GM23338 (cell line): ENCODE measurements at regions not wholly inside any gene's neighbourhood (a gene's known extent, or its start where the extent isn't known, plus 50 kb on each side); places are given as distances from the start of the nearest gene placed in this dataset.

Source experiments
- ATAC-seq: fragments of 200-7000 bp; cut with Tn5 transposase; 3 replicates; pipeline ENCODE4 v1.9.1; 2020
- DNase-seq: peaks from one replicate; pipeline ENCODE4 v3.0.0-alpha.2; 2015; ENCODE audit warnings: low spot score
- H2AFZ ChIP-seq: fragments of 200-600 bp; sonication (generic); 2 replicates; pipeline ENCODE4 v1.8.0; 2016; ENCODE audit warnings: antibody characterized with exemption, mild to moderate bottlenecking, moderate library complexity
- H3F3A ChIP-seq: fragments of 200-600 bp; sonication (generic); replicated peaks from 2 replicates; pipeline ENCODE4 v1.8.0; 2017; ENCODE audit warnings: antibody characterized with exemption, mixed run types, low read depth
- H3K27ac ChIP-seq: fragments of 200-600 bp; sonication (generic); 2 replicates; pipeline ENCODE4 v1.6.1; 2016; ENCODE audit warnings: low read depth
- H3K27me3 ChIP-seq: fragments of 200-600 bp; sonication (generic); 2 replicates; pipeline ENCODE4 v1.8.0; 2016; ENCODE audit warnings: mild to moderate bottlenecking, mixed run types, moderate library complexity; ENCODE audit not compliant: insufficient read depth
- H3K36me3 ChIP-seq: fragments of 200-600 bp; sonication (generic); 2 replicates; pipeline ENCODE4 v1.8.0; 2016; ENCODE audit warnings: mild to moderate bottlenecking; ENCODE audit not compliant: insufficient read depth
- H3K4me1 ChIP-seq: fragments of 200-600 bp; sonication (generic); 2 replicates; pipeline ENCODE4 v1.8.0; 2016; ENCODE audit warnings: mild to moderate bottlenecking, moderate library complexity; ENCODE audit not compliant: insufficient read depth
- H3K4me2 ChIP-seq: fragments of 200-600 bp; sonication (generic); 2 replicates; pipeline ENCODE4 v1.7.1; 2017; ENCODE audit warnings: mixed run types
- H3K4me3 ChIP-seq: fragments of 200-600 bp; sonication (generic); 2 replicates; pipeline ENCODE4 v1.6.1; 2016; ENCODE audit warnings: mixed run types
- H3K79me2 ChIP-seq: fragments of 200-600 bp; sonication (generic); replicated peaks from 2 replicates; pipeline ENCODE4 v1.8.0; 2017; ENCODE audit warnings: mild to moderate bottlenecking; ENCODE audit not compliant: insufficient read depth
- H3K9me2 ChIP-seq: fragments of 200-600 bp; sonication (generic); 2 replicates; pipeline ENCODE4 v1.8.0; 2017; ENCODE audit not compliant: insufficient read depth
- H4K20me1 ChIP-seq: fragments of 200-600 bp; sonication (generic); replicated peaks from 2 replicates; pipeline ENCODE4 v1.8.0; 2017; ENCODE audit warnings: mild to moderate bottlenecking; ENCODE audit not compliant: insufficient read depth
- H3K27ac Mint-ChIP-seq: 2 replicates; pipeline ENCODE4 v1.8.0; 2020; ENCODE audit warnings: inconsistent platforms, mild to moderate bottlenecking, moderate library complexity, mixed read lengths
- H3K27me3 Mint-ChIP-seq: 3 replicates; pipeline ENCODE4 v1.8.0; 2022; ENCODE audit warnings: low read depth, mild to moderate bottlenecking, moderate library complexity, mixed read lengths, inconsistent platforms; ENCODE audit not compliant: insufficient read depth, poor library complexity
- H3K36me3 Mint-ChIP-seq: 3 replicates; pipeline ENCODE4 v1.8.0; 2021; ENCODE audit warnings: low read depth, mild to moderate bottlenecking, inconsistent platforms, moderate library complexity, mixed read lengths
- H3K4me1 Mint-ChIP-seq: 3 replicates; pipeline ENCODE4 v1.8.0; 2020; ENCODE audit warnings: mild to moderate bottlenecking, inconsistent platforms, mixed read lengths
- H3K4me3 Mint-ChIP-seq: 3 replicates; pipeline ENCODE4 v1.8.0; 2021; ENCODE audit warnings: moderate library complexity, mild to moderate bottlenecking, inconsistent platforms, mixed read lengths
- H3K9me3 Mint-ChIP-seq: 3 replicates; pipeline ENCODE4 v1.8.0; 2020; ENCODE audit warnings: moderate library complexity, mild to moderate bottlenecking, inconsistent platforms, mixed read lengths
- CREB1 ChIP-seq: fragments of 250-450 bp; sonication (Bioruptor Pico); IDR thresholded peaks from 2 replicates; pipeline ENCODE4 v1.5.0; 2020; ENCODE audit warnings: low read depth, mild to moderate bottlenecking, moderate library complexity
- CTCF ChIP-seq, 2 experiments: fragments of 200-600 bp in 1 of 2; sonication (generic) in 1 of 2; conservative IDR thresholded peaks; 2 replicates each; pipeline versions ENCODE4 v1.5.1 to v1.6.1; 2016 to 2017; ENCODE audit warnings: antibody characterized with exemption in 2 of 2, low read depth in 2 of 2, mild to moderate bottlenecking in 2 of 2, moderate library complexity in 1 of 2
- ETS1 ChIP-seq: IDR thresholded peaks from 2 replicates; pipeline ENCODE4 v1.6.1; 2016; ENCODE audit warnings: antibody characterized with exemption
- EZH2 ChIP-seq: fragments of 200-600 bp; sonication (generic); IDR thresholded peaks from one replicate; pipeline ENCODE4 v1.8.0; 2017; ENCODE audit warnings: antibody characterized with exemption, mild to moderate bottlenecking, low read depth; ENCODE audit not compliant: unreplicated experiment
- EZH2phosphoT487 ChIP-seq: fragments of 200-600 bp; sonication (generic); IDR thresholded peaks from one replicate; pipeline ENCODE4 v1.8.1; 2018; ENCODE audit warnings: antibody characterized with exemption; ENCODE audit not compliant: unreplicated experiment
- JUNB ChIP-seq: IDR thresholded peaks from one replicate; pipeline ENCODE4 v1.6.1; 2016; ENCODE audit warnings: antibody characterized with exemption; ENCODE audit not compliant: unreplicated experiment
- NANOG ChIP-seq: IDR thresholded peaks from 2 replicates; pipeline ENCODE4 v1.6.1; 2016; ENCODE audit warnings: antibody characterized with exemption, borderline replicate concordance
- POLR2AphosphoS5 ChIP-seq: IDR thresholded peaks from 2 replicates; pipeline ENCODE4 v1.6.1; 2016; ENCODE audit warnings: antibody characterized with exemption, low read depth
- REST ChIP-seq: IDR thresholded peaks from one replicate; pipeline ENCODE4 v1.6.1; 2018; ENCODE audit warnings: antibody characterized with exemption; ENCODE audit not compliant: unreplicated experiment
- STAT1 ChIP-seq: IDR thresholded peaks from one replicate; pipeline ENCODE4 v1.6.1; 2016; ENCODE audit warnings: antibody characterized with exemption; ENCODE audit not compliant: unreplicated experiment
- ZNF114 ChIP-seq: fragments of 250-450 bp; sonication (Bioruptor Pico); IDR thresholded peaks from 2 replicates; pipeline ENCODE4 v1.5.0; 2020; ENCODE audit warnings: mild to moderate bottlenecking, moderate library complexity
- ZNF331 ChIP-seq: fragments of 250-450 bp; sonication (Bioruptor Pico); IDR thresholded peaks from 2 replicates; pipeline ENCODE4 v1.5.0; 2020; ENCODE audit warnings: low read depth, mild to moderate bottlenecking, moderate library complexity
- ZNF462 ChIP-seq: fragments of 250-450 bp; sonication (Bioruptor Pico); IDR thresholded peaks from 2 replicates; pipeline ENCODE4 v1.5.0; 2020; ENCODE audit warnings: mild to moderate bottlenecking, moderate library complexity

GRCh38 chrX:150258463-150259430, 104.4 kb upstream of the MAMLD1 start:
- no peaks in the 10 kb centered on the region for H3K79me2 ChIP-seq
- no peaks in the 10 kb centered on the region for H3K9me2 ChIP-seq
- Mint-ChIP-seq H3K27ac (no peak overlapping the region), H3K4me1 (0 out of 3 replicates have a peak, but pooled peaks cover under 1% of the 10 kb centered on the region), H3K4me3 (no peak overlapping the region), H3K36me3 (no peaks in the 10 kb centered on the region), H3K9me3 (no peaks in the 10 kb centered on the region), H3K27me3 (no peaks in the 10 kb centered on the region)
- no peaks in the 10 kb centered on the region for H3K27me3 ChIP-seq
- DNase-seq (no peak), ATAC-seq (no peak)
- H3K4me2 ChIP-seq: no peak overlapping the region
- H2AFZ ChIP-seq: no peak overlapping the region
- H3K36me3 ChIP-seq: no peaks in the 10 kb centered on the region
- no peaks in the 10 kb centered on the region for H4K20me1 ChIP-seq
- no peaks in the 10 kb centered on the region for H3K4me1 ChIP-seq
- H3K4me3 ChIP-seq: no peak overlapping the region
- H3F3A ChIP-seq: no peaks in the 10 kb centered on the region
- TF ChIP-seq ETS1: no peak
- no peak for TF ChIP-seq EZH2phosphoT487
- TF ChIP-seq ZNF462 (CRISPR knock-in tag): no peak
- no peak for TF ChIP-seq CREB1 (CRISPR knock-in tag)
- no peak for TF ChIP-seq POLR2AphosphoS5
- TF ChIP-seq CTCF (conservative IDR thresholded peaks at IDR 0.05; ENCODE audit: low read depth in 2 of 2): no peak
- no peak for TF ChIP-seq ZNF331 (CRISPR knock-in tag)
- no peak for TF ChIP-seq JUNB
- TF ChIP-seq NANOG: no peak
- TF ChIP-seq REST: no peak
- TF ChIP-seq STAT1: no peak
- no peak for TF ChIP-seq ZNF114 (CRISPR knock-in tag)
- TF ChIP-seq EZH2: no peak
- H3K27ac ChIP-seq: no peak overlapping the region
